SK-N-SH (cell line): ENCODE measurements at regions not wholly inside any gene's neighbourhood (a gene's known extent, or its start where the extent isn't known, plus 50 kb on each side); places are given as distances from the start of the nearest gene placed in this dataset.

Experiments used
- CTCF ChIA-PET: fragments of 300-600, 350-600 bp; formaldehyde crosslinking; extraction: SDS; loops from one replicate; lab custom pipeline; 2021; lab: Yijun Ruan, JAX
- POLR2A ChIA-PET: fragments of 350-600 bp; sonication (Branson Sonifier 250); formaldehyde crosslinking; extraction: SDS; loops from one replicate; lab custom pipeline; 2020; ENCODE audit warnings: antibody characterized with exemption, inconsistent platforms; lab: Yijun Ruan, JAX
- DNase-seq: peaks from one replicate; pipeline ENCODE4 v3.0.0; 2012
- H2AFZ ChIP-seq: fragments of 200-600 bp; sonication (generic); 2 replicates; pipeline ENCODE4 v1.8.1; 2016; ENCODE audit warnings: antibody characterized with exemption, mild to moderate bottlenecking, low read depth
- H3F3A ChIP-seq: fragments of 200-600 bp; sonication (generic); replicated peaks from 2 replicates; pipeline ENCODE3; 2016; ENCODE audit warnings: antibody characterized with exemption, mild to moderate bottlenecking; ENCODE audit not compliant: insufficient read depth
- H3K27ac ChIP-seq, 2 experiments: fragments of 200-500 bp in 1 of 2; fragments of 200-600 bp in 1 of 2; sonication (Bioruptor generic) in 1 of 2; sonication (generic), shearing (Covaris generic) in 1 of 2; 2 replicates each; pipeline versions ENCODE4 v1.5.1 to v1.6.1; 2014 to 2016; ENCODE audit warnings: low read depth in 2 of 2, inconsistent platforms in 1 of 2, low read length in 1 of 2, mild to moderate bottlenecking in 1 of 2, mixed read lengths in 1 of 2
- H3K27me3 ChIP-seq: fragments of 200-600 bp; sonication (generic), shearing (Covaris generic); 2 replicates; pipeline ENCODE4 v1.6.1; 2016; ENCODE audit warnings: mixed run types; ENCODE audit not compliant: insufficient read depth
- H3K36me3 ChIP-seq, 2 experiments: fragments of 200-500 bp in 1 of 2; fragments of 200-600 bp in 1 of 2; sonication (Bioruptor generic) in 1 of 2; sonication (generic) in 1 of 2; replicated peaks in 1 of 2; 2 replicates each; pipeline versions ENCODE3 to v1.5.1; 2014 to 2016; ENCODE audit warnings: low read length in 1 of 2, mild to moderate bottlenecking in 1 of 2; ENCODE audit not compliant: insufficient read depth in 2 of 2, control insufficient read depth in 1 of 2
- H3K4me1 ChIP-seq, 2 experiments: fragments of 200-500 bp in 1 of 2; fragments of 200-600 bp in 1 of 2; sonication (Bioruptor generic) in 1 of 2; sonication (generic), shearing (Covaris generic) in 1 of 2; 2 replicates each; pipeline versions ENCODE4 v1.5.1 to v1.6.1; 2014 to 2016; ENCODE audit warnings: low read depth in 1 of 2, low read length in 1 of 2, mixed run types in 1 of 2; ENCODE audit not compliant: insufficient read depth in 2 of 2, control insufficient read depth in 1 of 2
- H3K4me2 ChIP-seq: fragments of 200-600 bp; sonication (generic), shearing (Covaris generic); 2 replicates; pipeline ENCODE4 v1.6.1; 2017; ENCODE audit warnings: mixed run types
- H3K4me3 ChIP-seq, 2 experiments: fragments of 200-500 bp in 1 of 2; fragments of 200-600 bp in 1 of 2; sonication (Bioruptor generic) in 1 of 2; sonication (generic), shearing (Covaris generic) in 1 of 2; 2 replicates each; pipeline versions ENCODE4 v1.5.1 to v1.8.1; 2014 to 2016; ENCODE audit warnings: low read depth in 2 of 2, inconsistent platforms in 1 of 2, low read length in 1 of 2, mild to moderate bottlenecking in 1 of 2, mixed read lengths in 1 of 2, moderate library complexity in 1 of 2
- H3K79me2 ChIP-seq: fragments of 200-600 bp; sonication (generic); 2 replicates; pipeline ENCODE4 v1.8.1; 2017; ENCODE audit warnings: mild to moderate bottlenecking; ENCODE audit not compliant: insufficient read depth
- H3K9ac ChIP-seq: fragments of 200-600 bp; sonication (generic); 2 replicates; pipeline ENCODE4 v1.6.1; 2017; ENCODE audit warnings: mixed run types
- H3K9me2 ChIP-seq: fragments of 200-600 bp; sonication (generic); 2 replicates; pipeline ENCODE4 v1.6.1; 2017; ENCODE audit warnings: mixed run types
- H3K9me3 ChIP-seq: fragments of 200-600 bp; sonication (generic); 2 replicates; pipeline ENCODE4 v1.6.1; 2017; ENCODE audit warnings: mixed run types, mild to moderate bottlenecking, moderate library complexity
- H4K20me1 ChIP-seq: fragments of 200-600 bp; sonication (generic); 2 replicates; pipeline ENCODE4 v1.6.1; 2017; ENCODE audit warnings: mild to moderate bottlenecking, mixed run types; ENCODE audit not compliant: insufficient read depth
- CTCF ChIP-seq: fragments of 200-600 bp; sonication (generic); IDR thresholded peaks from 2 replicates; pipeline ENCODE4 v1.6.1; 2017; ENCODE audit warnings: antibody characterized with exemption, mild to moderate bottlenecking, moderate library complexity
- EZH2phosphoT487 ChIP-seq: fragments of 200-600 bp; sonication (generic); IDR thresholded peaks from 2 replicates; pipeline ENCODE4 v1.6.1; 2017; ENCODE audit warnings: low read depth, mixed run types, mild to moderate bottlenecking, antibody characterized with exemption, moderate library complexity, borderline replicate concordance
- FOSL2 ChIP-seq: IDR thresholded peaks from 2 replicates; pipeline ENCODE4 v1.4.0; 2012; ENCODE audit warnings: low read depth, mild to moderate bottlenecking, moderate library complexity, borderline replicate concordance
- FOXJ3 ChIP-seq: sonication (generic); formaldehyde crosslinking; IDR thresholded peaks from 2 replicates; pipeline ENCODE4 v1.5.1; 2020; ENCODE audit warnings: mild to moderate bottlenecking, missing genetic modification reagents
- GABPA ChIP-seq: IDR thresholded peaks from 2 replicates; pipeline ENCODE4 v1.4.0; 2012; ENCODE audit warnings: low read depth, mild to moderate bottlenecking
- GATA2 ChIP-seq: sonication (generic); formaldehyde crosslinking; IDR thresholded peaks from 2 replicates; pipeline ENCODE4 v1.5.0; 2020; ENCODE audit warnings: mild to moderate bottlenecking, missing genetic modification reagents
- MEF2A ChIP-seq: IDR thresholded peaks from 2 replicates; pipeline ENCODE4 v1.4.0; 2012; ENCODE audit warnings: low read depth, borderline replicate concordance
- MXI1 ChIP-seq: IDR thresholded peaks from 2 replicates; pipeline ENCODE4 v1.6.1; 2012; ENCODE audit warnings: mild to moderate bottlenecking, low read depth, low read length, improper control_type of control experiment
- PBX3 ChIP-seq: IDR thresholded peaks from 2 replicates; pipeline ENCODE4; 2012
- POLR2AphosphoS5 ChIP-seq: IDR thresholded peaks from 2 replicates; pipeline ENCODE4 v1.6.1; 2012; ENCODE audit warnings: low read depth, low read length
- RCOR1 ChIP-seq: fragments of 150-350 bp; IDR thresholded peaks from 2 replicates; pipeline ENCODE4 v1.6.1; 2017; ENCODE audit warnings: antibody characterized with exemption, low read length
- REST ChIP-seq: IDR thresholded peaks from 2 replicates; pipeline ENCODE4 v1.6.1; 2012; ENCODE audit warnings: mild to moderate bottlenecking, low read depth, low read length, moderate library complexity
- RFX5 ChIP-seq: IDR thresholded peaks from 2 replicates; pipeline ENCODE4 v1.6.1; 2012; ENCODE audit warnings: mild to moderate bottlenecking, improper control_type of control experiment, low read length
- RXRA ChIP-seq: IDR thresholded peaks from 2 replicates; pipeline ENCODE4 v1.4.0; 2012; ENCODE audit warnings: low read depth, mild to moderate bottlenecking, borderline replicate concordance
- WGBS: methylation state at CpG from one replicate; pipeline ENCODE4 v1.1.6; 2017; ENCODE audit warnings: low lambda C conversion rate; 5-methylcytosine and 5-hydroxymethylcytosine counted together

GRCh38 chr21:25396135-25396711 is 211.1 kb downstream of the MRPL39 start:
- H3K27me3 ChIP-seq, result no peaks in the 10 kb centered on the region
- H3F3A ChIP-seq, result no peaks in the 10 kb centered on the region
- no peak overlapping the region for H2AFZ ChIP-seq
- no peak overlapping the region for H3K4me3 ChIP-seq
- WGBS, result 75% methylated on average over 8 of the region's 8 CpGs
- POLR2A ChIA-PET, result no interaction called here
- H3K4me2 ChIP-seq, result no peak overlapping the region
- CTCF ChIA-PET, result no interaction called here
- H3K9me3 ChIP-seq, result no peaks in the 10 kb centered on the region
- no peak for DNase-seq
- H3K4me1 ChIP-seq, result peaks cover 0 to 2% of the 10 kb centered on the region in 2 experiments; a peak in 1 of 4 replicates
- no peaks in the 10 kb centered on the region for H4K20me1 ChIP-seq
- H3K9me2 ChIP-seq, result no peaks in the 10 kb centered on the region
- H3K79me2 ChIP-seq, result no peaks in the 10 kb centered on the region
- no peak overlapping the region for H3K27ac ChIP-seq
- no peak overlapping the region for H3K9ac ChIP-seq
- no peaks in the 10 kb centered on the region for H3K36me3 ChIP-seq
- no peak for TF ChIP-seq EZH2phosphoT487
- no peak for TF ChIP-seq RFX5
- TF ChIP-seq MEF2A, result no peak
- TF ChIP-seq REST, result no peak
- TF ChIP-seq PBX3, result no peak
- TF ChIP-seq CTCF, result no peak
- TF ChIP-seq GATA2, result no peak
- TF ChIP-seq FOXJ3 (CRISPR knock-in tag), result no peak
- no peak for TF ChIP-seq FOSL2
- no peak for TF ChIP-seq GABPA
- TF ChIP-seq RCOR1, result no peak
- TF ChIP-seq MXI1, result no peak
- no peak for TF ChIP-seq POLR2AphosphoS5
- no peak for TF ChIP-seq RXRA
